OCI-LY3 (cell line): ENCODE measurements at regions not wholly inside any gene's neighbourhood (a gene's known extent, or its start where the extent isn't known, plus 50 kb on each side); places are given as distances from the start of the nearest gene placed in this dataset.

ENCODE experiments used
- EZH2phosphoT487 ChIP-seq: fragments of 200-600 bp; shearing (Covaris generic); IDR thresholded peaks from 2 replicates; pipeline ENCODE4 v1.6.1; 2018; ENCODE audit warnings: antibody characterized with exemption, mixed run types, low read depth
- TF ChIP-seq, protein P1 (sequence below): fragments of 200-600, 300-600 bp; sonication (generic); IDR thresholded peaks from 2 replicates; pipeline ENCODE4 v1.5.1; 2014; ENCODE audit warnings: antibody characterized with exemption, low read length, low read depth

DNA sequence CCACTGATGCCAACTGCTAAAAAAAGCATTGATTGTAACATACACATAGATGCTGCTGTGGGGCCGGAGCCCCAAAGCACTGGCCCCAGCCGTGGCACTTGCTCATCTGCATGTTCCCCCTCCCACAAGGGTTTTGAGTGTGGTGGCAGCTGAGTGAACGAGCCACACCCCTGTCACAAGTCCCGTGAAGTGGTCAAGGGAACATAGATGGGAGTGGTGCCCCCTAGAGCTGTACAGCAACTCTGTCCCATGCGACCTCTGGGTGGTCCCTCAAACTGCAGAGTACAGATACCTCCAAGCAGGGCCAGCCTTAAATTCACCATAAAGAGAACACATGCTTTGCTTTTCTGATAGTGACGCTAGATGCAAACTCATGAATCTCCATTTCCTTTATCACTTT lies 503.3 kb upstream of the NRP1 start:
- TF ChIP-seq, protein P1, sequence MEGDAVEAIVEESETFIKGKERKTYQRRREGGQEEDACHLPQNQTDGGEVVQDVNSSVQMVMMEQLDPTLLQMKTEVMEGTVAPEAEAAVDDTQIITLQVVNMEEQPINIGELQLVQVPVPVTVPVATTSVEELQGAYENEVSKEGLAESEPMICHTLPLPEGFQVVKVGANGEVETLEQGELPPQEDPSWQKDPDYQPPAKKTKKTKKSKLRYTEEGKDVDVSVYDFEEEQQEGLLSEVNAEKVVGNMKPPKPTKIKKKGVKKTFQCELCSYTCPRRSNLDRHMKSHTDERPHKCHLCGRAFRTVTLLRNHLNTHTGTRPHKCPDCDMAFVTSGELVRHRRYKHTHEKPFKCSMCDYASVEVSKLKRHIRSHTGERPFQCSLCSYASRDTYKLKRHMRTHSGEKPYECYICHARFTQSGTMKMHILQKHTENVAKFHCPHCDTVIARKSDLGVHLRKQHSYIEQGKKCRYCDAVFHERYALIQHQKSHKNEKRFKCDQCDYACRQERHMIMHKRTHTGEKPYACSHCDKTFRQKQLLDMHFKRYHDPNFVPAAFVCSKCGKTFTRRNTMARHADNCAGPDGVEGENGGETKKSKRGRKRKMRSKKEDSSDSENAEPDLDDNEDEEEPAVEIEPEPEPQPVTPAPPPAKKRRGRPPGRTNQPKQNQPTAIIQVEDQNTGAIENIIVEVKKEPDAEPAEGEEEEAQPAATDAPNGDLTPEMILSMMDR: no peak
- TF ChIP-seq EZH2phosphoT487: no peak
